ENCODE measurements at regions not wholly inside any gene's neighbourhood (a gene's known extent, or its start where the extent isn't known, plus 50 kb on each side); places are given as distances from the start of the nearest gene placed in this dataset.

GRCh38 chr2:164275659-164276058, 345.6 kb downstream of the GRB14 start:
- H3K4me1 ChIP-seq: no peaks in the 10 kb centered on the region
- no peaks in the 10 kb centered on the region for H3K36me3 ChIP-seq
- no peak overlapping the region for H3K4me3 ChIP-seq
- no peak for DNase-seq
- H3K27ac ChIP-seq: no peak overlapping the region
- TF ChIP-seq CTCF (IDR thresholded peaks at IDR 0.05) (no peak), POLR2A (IDR thresholded peaks at IDR 0.05) (no peak)
- no peaks in the 10 kb centered on the region for H3K27me3 ChIP-seq
- H3K9me3 ChIP-seq: no peaks in the 10 kb centered on the region

- DNase-seq: no peak
- H3K27me3 ChIP-seq: no peaks in the 10 kb centered on the region
- no peaks in the 10 kb centered on the region for H3K36me3 ChIP-seq
- H3K27ac ChIP-seq: no peak overlapping the region
- H3K4me3 ChIP-seq: no peak overlapping the region
- TF ChIP-seq POLR2A (IDR thresholded peaks at IDR 0.05) (no peak), CTCF (IDR thresholded peaks at IDR 0.05) (no peak)
- no peaks in the 10 kb centered on the region for H3K9me3 ChIP-seq
- no peaks in the 10 kb centered on the region for H3K4me1 ChIP-seq
Observed at GRCh38 chr2:164260506-164260905, 360.8 kb downstream of the GRB14 start.

- H3K4me1 ChIP-seq: no peaks in the 10 kb centered on the region
- TF ChIP-seq POLR2A (IDR thresholded peaks at IDR 0.05) (no peak), CTCF (IDR thresholded peaks at IDR 0.05) (no peak)
- H3K4me3 ChIP-seq: no peak overlapping the region
- H3K27ac ChIP-seq: no peak overlapping the region
- H3K36me3 ChIP-seq: no peaks in the 10 kb centered on the region
- no peak for DNase-seq
- no peaks in the 10 kb centered on the region for H3K9me3 ChIP-seq
- no peaks in the 10 kb centered on the region for H3K27me3 ChIP-seq
Observed at GRCh38 chr2:164257742-164258141, 363.5 kb downstream of the GRB14 start.

GRCh38 chr2:164252568-164253287, 368.6 kb downstream of the GRB14 start:
- Histone ChIP-seq H3K4me1 (no peaks in the 10 kb centered on the region), H3K9me3 (no peaks in the 10 kb centered on the region), H3K27ac (no peak overlapping the region), H3K36me3 (no peaks in the 10 kb centered on the region), H3K4me3 (no peak overlapping the region), H3K27me3 (no peaks in the 10 kb centered on the region)
- no peak for DNase-seq
- no peak for TF ChIP-seq POLR2A (IDR thresholded peaks at IDR 0.05)
- no peak for TF ChIP-seq CTCF (IDR thresholded peaks at IDR 0.05)

GRCh38 chr2:164243315-164243714, 378.0 kb downstream of the GRB14 start:
- no peak overlapping the region for H3K4me3 ChIP-seq
- no peaks in the 10 kb centered on the region for H3K27me3 ChIP-seq
- no peak for DNase-seq
- H3K4me1 ChIP-seq: no peaks in the 10 kb centered on the region
- H3K36me3 ChIP-seq: no peaks in the 10 kb centered on the region
- H3K9me3 ChIP-seq: no peaks in the 10 kb centered on the region
- TF ChIP-seq POLR2A (IDR thresholded peaks at IDR 0.05) (no peak), CTCF (IDR thresholded peaks at IDR 0.05) (no peak)
- H3K27ac ChIP-seq: no peak overlapping the region

GRCh38 chr2:164242409-164242808, 378.9 kb downstream of the GRB14 start:
- Histone ChIP-seq H3K27ac (no peak overlapping the region), H3K27me3 (no peaks in the 10 kb centered on the region), H3K36me3 (no peaks in the 10 kb centered on the region), H3K4me1 (no peaks in the 10 kb centered on the region), H3K4me3 (no peak overlapping the region), H3K9me3 (no peaks in the 10 kb centered on the region)
- no peak for TF ChIP-seq POLR2A (IDR thresholded peaks at IDR 0.05)
- TF ChIP-seq CTCF (IDR thresholded peaks at IDR 0.05): no peak
- no peak for DNase-seq

Measured in Peyer's patch (tissue), 4 donors.